GM18909 (cell line): ENCODE measurements at regions not wholly inside any gene's neighbourhood (a gene's known extent, or its start where the extent isn't known, plus 50 kb on each side); places are given as distances from the start of the nearest gene placed in this dataset.
A peak's percentile ranks its signal among the peaks of the same experiment; 100 is the strongest.
"Not testable (repeated sequence)": the region's sequence is repeated elsewhere in the genome, so short reads cannot be mapped to it uniquely, and the experiment has no call there.

ENCODE experiments used
- ATAC-seq: cut with Tn5 transposase; IDR thresholded peaks from one replicate; pipeline ENCODE4 v1.9.1; 2021; ENCODE audit warnings: mild to moderate bottlenecking; ENCODE audit not compliant: unreplicated experiment, poor library complexity

DNA sequence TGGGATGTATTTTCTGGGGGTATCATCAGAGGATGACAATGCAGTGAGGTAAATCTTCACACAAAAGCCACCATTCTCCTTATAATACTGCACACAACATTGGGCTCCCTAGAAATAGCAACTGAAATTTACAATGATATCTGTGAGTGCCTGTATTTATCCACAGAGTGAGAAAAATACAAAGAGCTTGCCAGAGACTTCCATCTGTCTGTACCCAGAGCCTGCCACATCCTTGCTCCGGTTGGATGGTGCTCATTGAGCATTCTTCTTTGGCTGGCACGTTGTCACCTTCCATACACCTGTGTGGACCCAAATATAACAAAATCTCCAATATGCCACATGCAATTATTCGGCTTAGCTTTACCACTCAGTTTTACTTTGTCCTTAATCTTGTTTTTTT, 189.5 kb upstream of the UFM1 start:
- no peak for ATAC-seq

- ATAC-seq, result no peak
Measured at GRCh38 chr13:38159710-38160109, 189.9 kb upstream of the UFM1 start.

- no peak for ATAC-seq
Measured at GRCh38 chr13:38147050-38147449, 202.6 kb upstream of the UFM1 start.

DNA sequence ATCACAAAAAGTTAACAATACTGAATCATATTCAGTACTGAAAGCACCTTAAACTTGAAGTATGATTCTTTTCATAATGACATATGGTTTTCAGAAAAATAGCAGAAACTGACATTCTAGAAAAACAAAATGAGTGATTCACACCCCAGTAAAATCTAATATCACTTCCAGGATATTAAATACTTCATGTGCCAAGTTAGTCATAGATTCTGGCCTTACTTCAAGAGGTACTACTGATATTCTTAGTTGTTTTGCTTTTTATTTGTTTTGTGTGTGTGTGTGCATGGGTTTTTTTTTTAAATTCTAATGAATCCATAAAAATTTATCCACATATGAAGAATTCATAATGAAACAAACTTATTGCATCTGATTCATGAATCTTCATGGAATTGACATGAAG, 207.9 kb upstream of the UFM1 start:
- ATAC-seq, result no peak

GRCh38 chr13:38135592-38135991, 214.1 kb upstream of the UFM1 start:
- ATAC-seq, result no peak

- no peak for ATAC-seq
Measured at GRCh38 chr13:38121267-38121666, 228.4 kb upstream of the UFM1 start.

GRCh38 chr13:38103851-38104250, 234.3 kb upstream of the TRPC4 start:
- no peak for ATAC-seq

GRCh38 chr13:38099751-38100150, 230.2 kb upstream of the TRPC4 start:
- ATAC-seq, result no peak

- ATAC-seq, result no peak
Measured at GRCh38 chr13:38093425-38093824, 223.9 kb upstream of the TRPC4 start.

DNA sequence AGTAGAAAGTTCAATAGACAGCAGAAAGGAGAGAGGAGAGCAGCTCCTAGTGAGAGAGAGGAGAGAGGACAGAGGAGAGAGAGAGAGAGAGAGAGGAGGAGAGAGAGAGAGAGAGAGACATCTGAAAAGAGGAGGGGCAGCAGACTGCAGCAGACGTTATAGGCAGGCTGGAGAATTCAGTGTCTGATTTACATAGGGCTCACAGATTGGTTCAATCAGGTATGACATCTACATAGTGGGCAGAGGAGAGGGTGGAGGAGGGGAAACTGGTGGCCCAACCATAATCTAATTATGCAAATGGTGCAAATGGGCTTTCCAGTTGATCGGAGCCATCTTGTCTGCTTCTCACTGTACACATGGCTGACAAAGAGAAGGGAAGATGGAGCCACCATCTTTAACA, 221.3 kb upstream of the TRPC4 start:
- no peak for ATAC-seq

DNA sequence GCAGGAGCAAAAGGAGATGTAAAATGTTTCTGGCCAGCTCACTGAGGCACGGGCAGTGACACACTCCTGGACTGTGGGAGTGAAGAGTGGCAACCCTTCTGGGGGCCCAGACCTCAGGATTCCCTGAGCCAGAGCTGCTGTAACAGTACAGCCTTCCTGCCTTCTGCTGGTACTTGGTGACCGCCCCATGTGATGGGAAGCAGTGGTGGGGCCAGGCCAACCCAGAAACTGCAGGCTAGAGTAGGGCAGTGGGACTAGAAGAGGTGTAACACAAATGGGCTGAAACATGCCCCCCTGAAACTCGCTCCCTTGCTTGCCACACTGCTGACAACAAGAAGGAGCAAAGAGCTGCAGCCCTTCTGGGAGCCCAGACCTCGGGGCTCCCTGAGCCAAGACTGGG, 217.1 kb upstream of the TRPC4 start:
- no peak for ATAC-seq

DNA sequence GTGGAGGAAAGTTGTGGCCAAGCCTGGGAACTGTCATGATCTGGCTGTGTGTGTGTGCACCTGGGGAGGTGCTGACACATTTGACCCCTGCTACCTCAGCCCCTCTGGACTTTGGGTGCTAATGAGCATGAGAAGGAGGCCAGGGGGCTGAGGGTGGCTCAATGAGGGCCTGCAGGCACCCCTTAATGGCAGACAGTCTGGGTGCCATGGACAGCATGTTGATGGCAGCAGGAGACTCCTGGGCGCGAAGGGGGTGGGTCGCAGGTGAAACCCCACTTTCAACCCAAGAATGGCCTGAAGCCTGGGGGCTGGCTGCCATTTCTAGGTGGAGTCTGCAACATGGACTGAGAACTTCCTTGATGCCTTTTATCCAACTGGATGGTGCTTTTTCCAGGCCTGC, 216.4 kb upstream of the TRPC4 start:
- ATAC-seq, result no peak

- no peak for ATAC-seq
Measured at GRCh38 chr13:38073931-38074330, 204.4 kb upstream of the TRPC4 start.

GRCh38 chr13:38072696-38073095, 203.1 kb upstream of the TRPC4 start:
- ATAC-seq, result no peak

DNA sequence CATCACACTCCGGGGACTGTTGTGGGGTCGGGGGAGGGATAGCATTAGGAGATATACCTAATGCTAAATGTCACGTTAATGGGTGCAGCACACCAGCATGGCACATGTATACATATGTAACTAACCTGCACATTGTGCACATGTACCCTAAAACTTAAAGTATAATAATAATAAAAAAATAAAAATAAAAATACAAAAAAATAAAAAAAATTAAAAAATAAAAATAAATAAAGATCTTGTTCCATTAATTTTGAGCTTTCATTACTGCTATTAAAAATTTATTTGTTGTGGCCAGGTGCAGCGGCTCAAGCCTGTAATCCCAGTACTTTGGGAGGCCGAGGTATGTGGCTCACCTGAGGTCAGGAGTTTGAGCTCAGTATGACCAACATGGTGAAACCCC, 201.8 kb upstream of the TRPC4 start:
- not testable (repeated sequence) for ATAC-seq

DNA sequence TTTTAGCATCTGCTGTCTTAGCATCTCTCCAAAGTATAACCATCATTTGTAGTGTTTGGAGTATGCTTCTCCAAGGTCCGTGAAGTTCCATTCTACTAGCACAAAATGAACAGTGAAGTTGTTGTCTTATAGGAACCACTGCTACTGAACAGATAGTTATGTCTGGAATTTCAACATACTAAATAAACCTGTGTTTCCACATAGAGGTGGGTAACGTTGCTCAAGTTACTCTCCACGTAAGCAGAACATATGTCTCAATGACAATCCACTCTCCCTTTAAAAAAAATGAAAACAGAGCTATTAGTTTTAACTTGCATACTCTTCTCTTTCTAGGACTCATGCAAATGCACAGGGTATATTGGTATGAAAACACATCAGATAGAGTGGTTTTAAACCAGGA, 184.3 kb upstream of the TRPC4 start:
- no peak for ATAC-seq

GRCh38 chr13:38046049-38046376, 176.4 kb upstream of the TRPC4 start:
- no peak for ATAC-seq

DNA sequence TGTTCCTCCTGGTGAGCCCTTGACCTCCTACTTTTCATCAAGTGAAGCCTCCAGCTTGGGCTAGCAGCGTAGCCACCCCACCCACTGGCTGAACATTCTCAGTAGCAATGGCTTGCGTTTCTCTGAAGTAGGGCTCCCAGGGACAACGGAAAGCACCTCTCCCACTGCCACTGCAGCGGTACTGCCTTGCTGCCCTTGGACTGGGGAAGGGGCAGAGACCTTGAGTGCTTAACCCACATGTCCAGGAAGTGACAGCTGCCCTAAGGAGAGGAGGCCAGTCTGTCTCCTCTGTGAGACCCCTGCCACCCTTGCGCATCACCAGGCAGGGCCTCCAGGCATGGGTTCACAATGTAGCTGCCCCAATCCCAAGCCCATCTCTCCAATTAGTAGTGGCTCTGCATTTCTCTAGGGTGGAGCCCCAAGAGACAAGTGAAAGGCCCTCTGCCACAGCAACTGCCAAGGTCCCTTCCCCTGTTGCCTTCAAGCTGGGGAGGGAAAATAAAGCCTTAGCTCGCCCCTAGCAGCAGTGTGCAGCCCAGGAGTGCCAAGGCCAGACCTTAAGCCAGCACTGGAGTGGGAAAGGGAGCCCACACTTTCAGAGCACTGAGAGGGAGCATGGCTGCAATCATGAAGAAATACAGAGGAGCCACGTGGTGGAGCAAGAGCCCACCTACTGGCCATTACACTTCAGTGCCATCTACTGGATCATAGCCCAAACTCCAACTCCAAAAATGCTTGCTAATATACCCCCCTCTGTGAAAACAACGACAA, 175.9 kb upstream of the TRPC4 start:
- peak; percentile 50 for ATAC-seq

- ATAC-seq, result no peak
Measured at GRCh38 chr13:38044067-38044466, 174.5 kb upstream of the TRPC4 start.

DNA sequence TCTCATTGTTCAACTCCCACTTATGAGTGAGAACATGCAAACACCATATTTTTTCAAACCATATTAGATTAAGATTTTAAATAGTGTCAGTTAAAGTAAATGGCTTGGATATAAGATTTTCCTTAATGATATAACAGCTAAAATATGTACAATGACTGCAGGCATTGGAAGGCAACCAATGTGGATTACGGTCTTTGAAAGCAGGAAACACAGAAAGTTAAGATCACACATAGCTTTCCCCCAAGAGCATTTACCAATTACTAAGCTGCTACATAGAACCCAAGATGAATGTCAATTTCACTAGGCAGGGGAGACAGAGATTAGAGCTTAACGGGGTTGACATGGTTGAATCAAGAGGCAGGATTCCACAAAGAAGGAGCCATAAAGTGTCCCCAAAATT, 173.2 kb upstream of the TRPC4 start:
- ATAC-seq, result no peak

DNA sequence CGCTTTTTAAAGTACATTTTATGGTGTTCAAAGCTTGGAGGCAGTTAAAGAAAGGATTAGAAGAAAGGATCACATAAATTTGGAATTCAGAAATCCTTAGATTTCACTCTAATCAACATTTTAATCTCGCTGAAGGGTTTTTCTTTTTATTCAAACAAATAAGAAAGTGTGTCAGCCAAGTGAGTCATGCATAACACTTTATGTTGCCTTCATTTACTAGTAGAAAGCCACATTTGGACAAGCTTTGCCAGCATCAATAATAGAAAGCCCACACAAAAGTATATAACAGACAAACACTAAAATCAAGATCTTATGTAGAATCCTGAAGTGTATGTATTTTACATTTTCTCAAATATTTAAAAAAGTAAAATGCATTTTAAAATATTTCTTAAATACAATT, 154.9 kb upstream of the TRPC4 start:
- ATAC-seq, result no peak

DNA sequence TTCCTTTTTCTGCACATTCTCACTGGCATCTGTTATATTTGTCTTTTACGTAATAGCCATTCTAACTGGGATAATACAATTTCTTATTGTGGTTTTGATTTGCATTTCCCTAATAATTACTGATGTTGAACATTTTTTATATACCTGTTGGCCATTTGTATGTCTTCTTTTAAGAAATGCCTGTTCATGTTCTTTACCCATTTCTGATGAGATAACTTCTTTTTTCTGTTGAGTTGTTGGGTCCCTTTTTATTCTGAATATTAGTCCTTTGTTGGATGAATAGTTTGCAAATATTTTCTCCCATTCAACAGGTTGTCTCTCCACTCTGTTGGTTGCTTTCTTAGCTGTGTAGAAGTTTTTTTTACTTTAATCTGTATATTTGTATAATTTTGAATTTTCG, 147.7 kb upstream of the TRPC4 start:
- no peak for ATAC-seq

DNA sequence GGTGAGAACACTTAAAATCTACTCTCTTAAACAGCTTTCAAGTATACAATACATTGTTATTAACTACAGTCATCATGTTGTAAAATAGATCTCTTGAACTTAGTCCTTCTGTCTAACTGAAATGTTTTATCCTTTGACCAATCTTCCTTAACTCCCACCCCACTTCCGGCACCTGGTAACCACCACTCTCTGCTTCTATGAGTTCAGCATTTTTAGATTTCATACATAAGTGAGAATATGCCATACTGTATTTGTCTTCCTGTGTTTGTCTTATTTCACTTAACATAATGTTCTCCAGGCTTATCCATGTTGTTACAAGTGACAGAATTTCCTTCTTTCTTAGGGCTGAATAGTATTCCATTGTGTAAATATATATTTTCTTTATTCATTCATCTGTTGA, 144.1 kb upstream of the TRPC4 start:
- ATAC-seq, result no peak
